ENCODE measurements at regions not wholly inside any gene's neighbourhood (a gene's known extent, or its start where the extent isn't known, plus 50 kb on each side); places are given as distances from the start of the nearest gene placed in this dataset.

- DNase-seq (ENCODE audit: low read depth, low spot score), result no peak
- H4K20me1 ChIP-seq (replicated peaks; ENCODE audit: control insufficient read depth, extremely low read depth, insufficient read depth, low read length), result no peaks in the 10 kb centered on the region
- intact Hi-C loops (cut with micrococcal nuclease) (no loop called here), dilution Hi-C loops (cut with MboI; ENCODE audit: extremely low pct_ligation_motif_present, low sequenced_read_pairs) (no loop called here)
- H3K36me3 ChIP-seq (ENCODE audit: control insufficient read depth in 2 of 2, extremely low read depth in 1 of 2, insufficient read depth in 2 of 2, low read length in 2 of 2), result no peaks in the 10 kb centered on the region
- H3K9me1 ChIP-seq (replicated peaks; ENCODE audit: control insufficient read depth, extremely low read depth, insufficient read depth, low read length), result no peaks in the 10 kb centered on the region
- H3K27me3 ChIP-seq (ENCODE audit: control insufficient read depth in 2 of 2, insufficient read depth in 2 of 2, low read length in 2 of 2), result peaks cover 9 to 16% of the 10 kb centered on the region in 2 experiments
- H3K4me3 ChIP-seq (replicated peaks in 1 of 3; ENCODE audit: insufficient read depth in 1 of 3, low read depth in 1 of 3, low read length in 3 of 3), result no peak overlapping the region
- no peak overlapping the region for H3K9ac ChIP-seq (replicated peaks; ENCODE audit: extremely low read depth, insufficient read depth, low read length)
- POLR2A ChIA-PET, result no interaction called here
- no TSS peak for BruUV-seq (replicated peaks)
- CTCF ChIA-PET, result interaction anchor here (1.5 kb wide), 1 partner anchor 704 kb away, joined by 5 read pairs; no protein-coding TSS in a partner anchor
- H3K4me1 ChIP-seq (ENCODE audit: control insufficient read depth, extremely low read depth, insufficient read depth, low read length), result no peaks in the 10 kb centered on the region
- H3K79me2 ChIP-seq (ENCODE audit: control insufficient read depth, insufficient read depth, low read length), result no peaks in the 10 kb centered on the region
- no peak for FAIRE-seq
- H3K4me2 ChIP-seq (ENCODE audit: insufficient read depth, low read length), result no peak overlapping the region
- H3K27ac ChIP-seq (ENCODE audit: insufficient read depth, low read depth, low read length), result no peak overlapping the region
- TF ChIP-seq JUN (IDR thresholded peaks at IDR 0.05; ENCODE audit: borderline replicate concordance, insufficient read depth, insufficient read length, low read depth) (no peak), MYC (IDR thresholded peaks at IDR 0.05; ENCODE audit: low read depth, low read length) (no peak), POLR2AphosphoS5 (IDR thresholded peaks at IDR 0.05; ENCODE audit: insufficient read depth, low read depth, low read length) (no peak), EZH2 (IDR thresholded peaks at IDR 0.05; ENCODE audit: borderline replicate concordance, low read depth, low read length, severe bottlenecking) (no peak), CTCF (IDR thresholded peaks at IDR 0.05; ENCODE audit: extremely low read depth in 1 of 2, insufficient read depth in 1 of 2, low read depth in 1 of 2, low read length in 2 of 2) (no peak), GATA2 (IDR thresholded peaks at IDR 0.05; ENCODE audit: insufficient read depth, insufficient read length, low read depth, low read length) (no peak)
- TF ChIP-seq, protein P1, sequence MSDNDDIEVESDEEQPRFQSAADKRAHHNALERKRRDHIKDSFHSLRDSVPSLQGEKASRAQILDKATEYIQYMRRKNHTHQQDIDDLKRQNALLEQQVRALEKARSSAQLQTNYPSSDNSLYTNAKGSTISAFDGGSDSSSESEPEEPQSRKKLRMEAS (IDR thresholded peaks at IDR 0.05; ENCODE audit: insufficient read depth, insufficient read length), result no peak
- H3K9me3 ChIP-seq (replicated peaks; ENCODE audit: control insufficient read depth, insufficient read depth, low read length), result no peaks in the 10 kb centered on the region
- no peak overlapping the region for H2AFZ ChIP-seq (ENCODE audit: low read depth, low read length)
Measured at GRCh38 chr5:61662670-61663069, 330.6 kb downstream of the ZSWIM6 start.
